ENCODE measurements at regions not wholly inside any gene's neighbourhood (a gene's known extent, or its start where the extent isn't known, plus 50 kb on each side); places are given as distances from the start of the nearest gene placed in this dataset.

- no peak overlapping the region for H3K27ac ChIP-seq
- no peak for TF ChIP-seq ZFX (IDR thresholded peaks at IDR 0.05; ENCODE audit: borderline replicate concordance)
- no peak for TF ChIP-seq CTCF (IDR thresholded peaks at IDR 0.05)
Measured at GRCh38 chr1:72780212-72780611, 497.9 kb upstream of the NEGR1 start.

- no peak overlapping the region for H3K27ac ChIP-seq
- TF ChIP-seq CTCF (IDR thresholded peaks at IDR 0.05) (no peak), ZFX (IDR thresholded peaks at IDR 0.05; ENCODE audit: borderline replicate concordance) (no peak)
Measured at GRCh38 chr1:72777918-72778317, 495.6 kb upstream of the NEGR1 start.

GRCh38 chr1:72763481-72763880 is 481.1 kb upstream of the NEGR1 start:
- H3K27ac ChIP-seq, result no peak overlapping the region
- TF ChIP-seq CTCF (IDR thresholded peaks at IDR 0.05) (no peak), ZFX (IDR thresholded peaks at IDR 0.05; ENCODE audit: borderline replicate concordance) (no peak)

GRCh38 chr1:72759486-72759885 is 477.1 kb upstream of the NEGR1 start:
- TF ChIP-seq ZFX (IDR thresholded peaks at IDR 0.05; ENCODE audit: borderline replicate concordance) (no peak), CTCF (IDR thresholded peaks at IDR 0.05) (no peak)
- no peak overlapping the region for H3K27ac ChIP-seq

GRCh38 chr1:72757843-72758242 is 475.5 kb upstream of the NEGR1 start:
- H3K27ac ChIP-seq, result no peak overlapping the region
- TF ChIP-seq CTCF (IDR thresholded peaks at IDR 0.05) (no peak), ZFX (IDR thresholded peaks at IDR 0.05; ENCODE audit: borderline replicate concordance) (no peak)

- TF ChIP-seq ZFX (IDR thresholded peaks at IDR 0.05; ENCODE audit: borderline replicate concordance) (no peak), CTCF (IDR thresholded peaks at IDR 0.05) (no peak)
Measured at GRCh38 chr1:72745413-72745812, 463.1 kb upstream of the NEGR1 start.

GRCh38 chr1:72734415-72734814 is 452.1 kb upstream of the NEGR1 start:
- TF ChIP-seq CTCF (IDR thresholded peaks at IDR 0.05), result no peak
- no peak for TF ChIP-seq ZFX (IDR thresholded peaks at IDR 0.05; ENCODE audit: borderline replicate concordance)
- H3K27ac ChIP-seq, result no peak overlapping the region

More at GRCh38 chr1:72745413-72745812, 463.1 kb upstream of the NEGR1 start:
- H3K27ac ChIP-seq, result no peak overlapping the region

Measured in 22Rv1 (cell line).